HEK293T (cell line): ENCODE measurements at regions not wholly inside any gene's neighbourhood (a gene's known extent, or its start where the extent isn't known, plus 50 kb on each side); places are given as distances from the start of the nearest gene placed in this dataset.

Source experiments
- ARNT ChIP-seq: fragments of 450-650 bp; IDR thresholded peaks from 2 replicates; pipeline ENCODE4 v1.6.1; 2017; ENCODE audit warnings: mild to moderate bottlenecking
- BHLHE40 ChIP-seq: fragments of 450-650 bp; IDR thresholded peaks from 2 replicates; pipeline ENCODE4 v1.6.1; 2016; ENCODE audit warnings: mild to moderate bottlenecking, moderate library complexity, borderline replicate concordance
- CTBP1 ChIP-seq: fragments of 450-650 bp; IDR thresholded peaks from 2 replicates; pipeline ENCODE4 v1.6.1; 2016; ENCODE audit warnings: borderline replicate concordance
- ELF4 ChIP-seq: fragments of 450-650 bp; IDR thresholded peaks from 2 replicates; pipeline ENCODE4 v1.6.1; 2017; ENCODE audit warnings: antibody characterized with exemption
- FOXA1 ChIP-seq: fragments of 450-650 bp; IDR thresholded peaks from 2 replicates; pipeline ENCODE4 v1.6.1; 2016; ENCODE audit warnings: mild to moderate bottlenecking
- FOXK2 ChIP-seq: fragments of 450-650 bp; IDR thresholded peaks from 2 replicates; pipeline ENCODE4 v1.6.1; 2016; ENCODE audit warnings: mild to moderate bottlenecking
- FOXM1 ChIP-seq: fragments of 450-650 bp; IDR thresholded peaks from 2 replicates; pipeline ENCODE4 v1.6.1; 2017; ENCODE audit warnings: mild to moderate bottlenecking, borderline replicate concordance
- HDGF ChIP-seq: fragments of 450-650 bp; IDR thresholded peaks from 2 replicates; pipeline ENCODE4 v1.6.1; 2017; ENCODE audit warnings: antibody characterized with exemption, borderline replicate concordance
- LEF1 ChIP-seq: fragments of 450-650 bp; IDR thresholded peaks from 2 replicates; pipeline ENCODE4 v1.6.1; 2017; ENCODE audit warnings: mild to moderate bottlenecking, borderline replicate concordance
- NFRKB ChIP-seq: fragments of 450-650 bp; IDR thresholded peaks from 2 replicates; pipeline ENCODE4 v1.6.1; 2016; ENCODE audit warnings: mild to moderate bottlenecking, moderate library complexity
- SP1 ChIP-seq: fragments of 450-650 bp; IDR thresholded peaks from 2 replicates; pipeline ENCODE4 v1.6.1; 2017
- SUZ12 ChIP-seq: fragments of 450-650 bp; IDR thresholded peaks from 2 replicates; pipeline ENCODE4 v1.6.1; 2016; ENCODE audit warnings: mild to moderate bottlenecking
- TARDBP ChIP-seq: fragments of 450-650 bp; IDR thresholded peaks from 2 replicates; pipeline ENCODE4 v1.6.1; 2016

GRCh38 chr2:12592296-12592695 lies 124.4 kb upstream of the TRIB2 start:
- TF ChIP-seq FOXA1 (no peak), SP1 (no peak), FOXM1 (no peak), HDGF (no peak), ELF4 (no peak), TARDBP (no peak), SUZ12 (no peak), CTBP1 (no peak), FOXK2 (no peak), BHLHE40 (no peak), NFRKB (no peak), LEF1 (no peak), ARNT (no peak)
